Stimulated activated naive CD4-positive, alpha-beta T cell treated with Interleukin-2 at 50 U/mL for 16 hours (primary cell): ENCODE measurements at regions not wholly inside any gene's neighbourhood (a gene's known extent, or its start where the extent isn't known, plus 50 kb on each side); places are given as distances from the start of the nearest gene placed in this dataset.
"Not testable (repeated sequence)": the region's sequence is repeated elsewhere in the genome, so short reads cannot be mapped to it uniquely, and the experiment has no call there.

Experiments used
- DNase-seq: peaks from one replicate; lab custom pipeline; 2025; lab: John Stamatoyannopoulos, UW

GRCh38 chr9:113705306-113705927 lies 170.7 kb upstream of the ZNF618 start:
- no peak for DNase-seq

GRCh38 chr9:113705928-113706519 lies 170.1 kb upstream of the ZNF618 start:
- no peak for DNase-seq

- DNase-seq, result no peak
Measured at GRCh38 chr9:113707953-113708695, 168.0 kb upstream of the ZNF618 start.

GRCh38 chr9:113708821-113709713 lies 167.0 kb upstream of the ZNF618 start:
- DNase-seq, result no peak

- DNase-seq, result no peak
Measured at GRCh38 chr9:113709721-113710120, 166.4 kb upstream of the ZNF618 start.

- no peak for DNase-seq
Measured at GRCh38 chr9:113711251-113711650, 164.9 kb upstream of the ZNF618 start.

- DNase-seq, result no peak
Measured at GRCh38 chr9:113712053-113712452, 164.1 kb upstream of the ZNF618 start.

GRCh38 chr9:113715086-113715485 lies 161.0 kb upstream of the ZNF618 start:
- no peak for DNase-seq

GRCh38 chr9:113719919-113720318 lies 156.2 kb upstream of the ZNF618 start:
- no peak for DNase-seq

GRCh38 chr9:113720495-113720894 lies 155.6 kb upstream of the ZNF618 start:
- DNase-seq, result no peak

GRCh38 chr9:113721856-113722255 lies 154.3 kb upstream of the ZNF618 start:
- DNase-seq, result no peak

GRCh38 chr9:113724202-113724601 lies 151.9 kb upstream of the ZNF618 start:
- DNase-seq, result no peak

GRCh38 chr9:113728989-113729388 lies 147.1 kb upstream of the ZNF618 start:
- no peak for DNase-seq

- DNase-seq, result no peak
Measured at GRCh38 chr9:113734826-113735225, 141.3 kb upstream of the ZNF618 start.

GRCh38 chr9:113737517-113738271 lies 138.4 kb upstream of the ZNF618 start:
- DNase-seq, result no peak

GRCh38 chr9:113738496-113738892 lies 137.6 kb upstream of the ZNF618 start:
- DNase-seq, result no peak

- no peak for DNase-seq
Measured at GRCh38 chr9:113738893-113739604, 137.1 kb upstream of the ZNF618 start.

GRCh38 chr9:113739605-113740507 lies 136.3 kb upstream of the ZNF618 start:
- DNase-seq, result not testable (repeated sequence)
